ENCODE measurements at regions not wholly inside any gene's neighbourhood (a gene's known extent, or its start where the extent isn't known, plus 50 kb on each side); places are given as distances from the start of the nearest gene placed in this dataset.
"Not testable (repeated sequence)": the region's sequence is repeated elsewhere in the genome, so short reads cannot be mapped to it uniquely, and the experiment has no call there.

DNA sequence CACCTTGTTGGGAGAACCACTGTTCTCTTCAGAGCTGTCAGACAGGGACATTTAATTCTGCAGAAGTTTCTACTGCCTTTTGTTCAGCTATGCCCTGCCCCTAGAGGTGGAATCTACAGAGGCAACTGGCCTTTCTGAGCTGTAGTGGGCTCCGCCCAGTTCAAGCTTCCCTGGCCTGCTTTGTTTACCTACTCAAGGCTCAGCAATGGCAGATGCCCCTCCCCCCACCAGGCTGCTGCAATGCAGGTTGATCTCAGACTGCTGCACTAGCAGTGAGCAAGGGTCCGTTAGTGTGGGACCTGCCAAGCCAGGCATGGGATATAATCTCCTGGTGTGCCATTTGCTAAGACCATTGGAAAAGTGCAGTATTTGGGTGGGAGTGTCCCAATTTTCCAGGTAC lies 141.5 kb upstream of the CXCL13 start:
- TF ChIP-seq, protein P1, sequence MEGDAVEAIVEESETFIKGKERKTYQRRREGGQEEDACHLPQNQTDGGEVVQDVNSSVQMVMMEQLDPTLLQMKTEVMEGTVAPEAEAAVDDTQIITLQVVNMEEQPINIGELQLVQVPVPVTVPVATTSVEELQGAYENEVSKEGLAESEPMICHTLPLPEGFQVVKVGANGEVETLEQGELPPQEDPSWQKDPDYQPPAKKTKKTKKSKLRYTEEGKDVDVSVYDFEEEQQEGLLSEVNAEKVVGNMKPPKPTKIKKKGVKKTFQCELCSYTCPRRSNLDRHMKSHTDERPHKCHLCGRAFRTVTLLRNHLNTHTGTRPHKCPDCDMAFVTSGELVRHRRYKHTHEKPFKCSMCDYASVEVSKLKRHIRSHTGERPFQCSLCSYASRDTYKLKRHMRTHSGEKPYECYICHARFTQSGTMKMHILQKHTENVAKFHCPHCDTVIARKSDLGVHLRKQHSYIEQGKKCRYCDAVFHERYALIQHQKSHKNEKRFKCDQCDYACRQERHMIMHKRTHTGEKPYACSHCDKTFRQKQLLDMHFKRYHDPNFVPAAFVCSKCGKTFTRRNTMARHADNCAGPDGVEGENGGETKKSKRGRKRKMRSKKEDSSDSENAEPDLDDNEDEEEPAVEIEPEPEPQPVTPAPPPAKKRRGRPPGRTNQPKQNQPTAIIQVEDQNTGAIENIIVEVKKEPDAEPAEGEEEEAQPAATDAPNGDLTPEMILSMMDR (IDR thresholded peaks at IDR 0.05) = not testable (repeated sequence)
- TF ChIP-seq TCF7L2 (IDR thresholded peaks at IDR 0.05; ENCODE audit: low read depth, low read length) = not testable (repeated sequence)

All from Panc1 (cell line).